Retinal pigment epithelial cell (primary cell): ENCODE measurements at regions not wholly inside any gene's neighbourhood (a gene's known extent, or its start where the extent isn't known, plus 50 kb on each side); places are given as distances from the start of the nearest gene placed in this dataset.

Experiments used
- DNase-seq: peaks from one replicate; pipeline ENCODE4 v3.0.0-alpha.2; 2010; ENCODE audit warnings: low read depth
- H3K4me3 ChIP-seq: 2 replicates; pipeline ENCODE4 v1.5.1; 2011; ENCODE audit warnings: mild to moderate bottlenecking, low read length, control low read depth, moderate library complexity
- CTCF ChIP-seq: conservative IDR thresholded peaks from 2 replicates; pipeline ENCODE4 v1.5.1; 2011; ENCODE audit warnings: low read depth, low read length, control low read depth, inconsistent platforms

GRCh38 chr1:60923389-60924087, 158.8 kb upstream of the NFIA start:
- no peak for DNase-seq
- no peak for TF ChIP-seq CTCF
- no peak overlapping the region for H3K4me3 ChIP-seq

GRCh38 chr1:60922304-60922703, 160.1 kb upstream of the NFIA start:
- TF ChIP-seq CTCF, result no peak
- no peak overlapping the region for H3K4me3 ChIP-seq
- DNase-seq, result no peak

- no peak for DNase-seq
- no peak for TF ChIP-seq CTCF
- no peak overlapping the region for H3K4me3 ChIP-seq
Measured at GRCh38 chr1:60921175-60921574, 161.2 kb upstream of the NFIA start.

GRCh38 chr1:60920561-60920960, 161.8 kb upstream of the NFIA start:
- no peak for DNase-seq
- no peak overlapping the region for H3K4me3 ChIP-seq
- TF ChIP-seq CTCF, result no peak

GRCh38 chr1:60918867-60919266, 163.5 kb upstream of the NFIA start:
- H3K4me3 ChIP-seq, result no peak overlapping the region
- no peak for TF ChIP-seq CTCF
- DNase-seq, result no peak

GRCh38 chr1:60916906-60917305, 165.5 kb upstream of the NFIA start:
- DNase-seq, result no peak
- TF ChIP-seq CTCF, result no peak
- H3K4me3 ChIP-seq, result no peak overlapping the region

- no peak for DNase-seq
- TF ChIP-seq CTCF, result no peak
- no peak overlapping the region for H3K4me3 ChIP-seq
Measured at GRCh38 chr1:60916199-60916598, 166.2 kb upstream of the NFIA start.
